IPS-15b (cell line): ENCODE measurements at regions not wholly inside any gene's neighbourhood (a gene's known extent, or its start where the extent isn't known, plus 50 kb on each side); places are given as distances from the start of the nearest gene placed in this dataset.

Experiments
- H3K27me3 ChIP-seq: one replicate; pipeline ENCODE4 v1.6.1; 2013; ENCODE audit warnings: low read length; ENCODE audit not compliant: control insufficient read depth, insufficient read depth
- H3K36me3 ChIP-seq: one replicate; pipeline ENCODE4 v1.6.1; 2013; ENCODE audit warnings: low read length; ENCODE audit not compliant: control insufficient read depth, insufficient read depth
- H3K4me1 ChIP-seq: one replicate; pipeline ENCODE4 v1.6.1; 2013; ENCODE audit warnings: mild to moderate bottlenecking, low read length; ENCODE audit not compliant: control insufficient read depth, insufficient read depth
- H3K4me3 ChIP-seq: one replicate; pipeline ENCODE4 v1.5.1; 2013; ENCODE audit warnings: low read depth, low read length
- H3K9ac ChIP-seq: one replicate; pipeline ENCODE4 v1.6.1; 2013; ENCODE audit warnings: low read depth, mild to moderate bottlenecking, low read length
- H3K9me3 ChIP-seq: one replicate; pipeline ENCODE4 v1.6.1; 2013; ENCODE audit warnings: mild to moderate bottlenecking, low read length; ENCODE audit not compliant: control insufficient read depth, insufficient read depth

DNA sequence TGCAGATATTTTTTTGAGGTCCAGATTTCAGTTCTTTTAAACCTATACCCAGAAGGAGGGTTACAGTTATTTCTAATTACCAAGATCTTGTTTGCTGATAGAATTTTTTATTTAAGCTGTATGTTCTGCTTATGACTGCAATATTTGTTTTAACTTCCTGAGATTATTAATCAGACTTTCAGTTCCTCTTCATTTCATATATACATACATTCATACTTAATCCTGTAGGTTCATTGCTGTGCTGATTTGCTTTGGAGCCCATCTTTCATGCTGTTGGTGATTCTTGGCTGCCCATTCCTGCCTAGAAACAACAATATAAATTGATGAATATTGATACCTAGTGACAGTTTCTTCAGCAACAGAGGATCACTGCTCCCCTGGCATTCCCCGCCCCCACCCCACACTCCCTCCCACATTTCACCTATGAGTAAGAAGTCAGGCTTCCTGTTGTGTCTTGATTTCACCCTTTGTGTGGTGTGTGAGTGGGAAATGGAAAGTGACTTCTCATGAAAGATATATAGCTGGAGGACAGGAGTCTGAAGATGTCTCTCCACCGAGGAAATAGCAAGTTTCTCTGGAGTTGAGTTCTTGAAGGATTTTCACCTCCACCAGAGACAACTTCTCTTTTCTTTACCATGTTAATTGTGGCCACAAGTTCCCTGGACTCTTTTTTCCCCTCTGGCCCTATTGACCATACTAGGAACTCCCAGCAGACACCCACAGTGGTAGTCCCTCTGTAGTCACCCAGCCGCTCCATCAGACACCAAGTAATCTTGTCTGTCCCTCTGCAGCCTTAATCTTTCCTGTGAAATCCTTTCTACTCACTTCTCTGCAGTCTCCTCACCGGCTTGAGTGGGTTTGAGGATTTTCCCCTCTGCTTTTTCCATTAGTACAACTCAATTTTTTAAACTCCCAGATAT lies 118.4 kb downstream of the ASB9 start:
- no peak overlapping the region for H3K9ac ChIP-seq
- H3K9me3 ChIP-seq: no peaks in the 10 kb centered on the region
- H3K27me3 ChIP-seq: no peaks in the 10 kb centered on the region

DNA sequence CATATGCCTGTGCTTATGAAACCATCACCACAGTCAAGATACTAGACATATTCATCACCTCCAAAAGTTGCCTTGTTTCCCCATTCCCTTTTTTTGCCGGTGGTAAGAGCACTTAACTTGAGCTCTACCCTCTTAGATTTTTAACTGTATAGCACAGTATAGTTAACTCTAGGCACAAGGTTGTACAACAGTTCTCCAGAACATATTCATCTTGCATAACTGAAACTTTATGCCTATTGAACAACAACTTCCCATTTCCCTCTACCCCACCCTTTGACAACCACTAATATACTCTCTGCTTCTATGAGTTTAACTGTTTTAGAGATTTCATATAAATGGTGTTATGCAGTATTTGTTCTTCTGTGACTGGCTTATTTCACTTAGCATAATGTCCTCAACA lies 119.3 kb downstream of the ASB9 start:
- no peaks in the 10 kb centered on the region for H3K27me3 ChIP-seq
- no peaks in the 10 kb centered on the region for H3K4me1 ChIP-seq
- H3K36me3 ChIP-seq: no peaks in the 10 kb centered on the region
- H3K4me3 ChIP-seq: no peak overlapping the region
- H3K9me3 ChIP-seq: no peaks in the 10 kb centered on the region
- H3K9ac ChIP-seq: no peak overlapping the region

More for the DNA sequence above, 118.4 kb downstream of the ASB9 start:
- Histone ChIP-seq H3K4me1 (no peaks in the 10 kb centered on the region), H3K4me3 (no peak overlapping the region), H3K36me3 (no peaks in the 10 kb centered on the region)

DNA sequence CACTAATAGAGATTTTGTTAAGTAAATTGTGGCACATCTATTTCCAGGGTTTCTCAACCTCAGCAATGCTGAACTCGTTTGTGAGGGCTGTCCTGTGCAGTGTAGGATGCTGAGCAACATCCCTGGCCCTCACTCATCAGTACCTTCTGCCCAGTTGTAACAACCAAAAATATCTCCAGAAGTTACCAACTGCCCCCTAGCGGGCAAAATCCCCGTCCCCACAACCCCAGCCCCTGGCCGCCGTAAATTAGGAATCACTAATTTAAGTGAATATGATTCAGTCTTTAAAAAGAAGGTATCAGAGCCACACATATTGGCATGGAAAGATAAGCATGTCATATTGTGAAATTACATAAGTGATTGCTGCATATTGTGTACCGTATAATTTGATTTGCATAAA lies 123.4 kb downstream of the ASB9 start:
- Histone ChIP-seq H3K27me3 (no peaks in the 10 kb centered on the region), H3K4me3 (no peak overlapping the region), H3K9ac (no peak overlapping the region), H3K4me1 (no peaks in the 10 kb centered on the region), H3K9me3 (no peaks in the 10 kb centered on the region), H3K36me3 (no peaks in the 10 kb centered on the region)

DNA sequence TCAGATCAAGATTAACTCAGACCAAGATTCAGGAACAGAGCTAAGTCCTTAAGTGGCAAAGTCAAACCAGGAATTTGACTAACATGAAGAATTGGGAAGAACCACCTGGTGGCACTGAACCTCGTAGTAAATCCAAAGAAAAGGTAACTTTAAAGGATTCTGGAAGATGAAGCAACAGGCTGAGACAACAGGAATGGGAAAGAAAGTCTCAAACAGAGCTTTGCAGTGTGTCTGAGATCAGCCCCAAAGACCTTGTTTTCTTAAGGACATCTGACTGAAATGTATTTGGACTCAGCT lies 126.1 kb downstream of the ASB9 start:
- H3K4me3 ChIP-seq: no peak overlapping the region
- H3K9me3 ChIP-seq: no peaks in the 10 kb centered on the region
- H3K9ac ChIP-seq: no peak overlapping the region
- no peaks in the 10 kb centered on the region for H3K36me3 ChIP-seq
- no peaks in the 10 kb centered on the region for H3K4me1 ChIP-seq
- no peaks in the 10 kb centered on the region for H3K27me3 ChIP-seq

DNA sequence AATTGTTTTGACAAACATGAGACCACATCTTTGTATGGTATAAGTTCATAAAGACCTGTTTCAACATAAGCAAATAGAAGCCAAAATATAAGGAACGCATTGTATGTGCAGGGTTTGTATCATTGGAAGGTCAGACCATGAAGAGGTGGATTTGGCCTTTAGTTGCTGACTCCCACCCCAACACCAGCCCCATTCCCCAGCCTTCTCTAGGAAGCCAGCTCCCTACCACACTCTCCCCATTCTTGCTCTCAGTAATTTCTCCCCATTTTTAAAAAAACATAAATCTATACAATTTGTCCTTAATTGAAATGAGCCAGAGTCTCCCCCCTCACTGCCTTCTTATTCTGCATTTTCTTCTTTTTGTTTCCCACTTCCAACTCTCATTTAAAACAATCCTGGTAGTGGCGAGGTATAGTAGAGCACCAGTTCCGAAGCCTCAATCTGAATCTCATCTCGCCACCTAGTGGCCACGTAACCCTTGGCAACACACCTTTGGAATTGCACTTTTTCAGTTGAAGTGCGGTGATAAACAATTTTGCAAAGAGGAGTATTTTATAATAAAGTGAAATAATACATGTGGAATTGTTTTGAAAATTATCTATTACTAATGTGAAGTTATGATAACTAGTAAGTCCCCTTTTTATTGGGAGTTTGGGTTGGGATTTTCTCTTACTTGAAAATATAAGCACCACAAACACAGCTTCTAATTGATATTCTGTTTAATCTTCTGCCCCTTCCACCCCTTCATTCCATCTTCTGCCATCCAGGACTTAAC lies 126.6 kb downstream of the ASB9 start:
- no peaks in the 10 kb centered on the region for H3K9me3 ChIP-seq
- no peaks in the 10 kb centered on the region for H3K27me3 ChIP-seq
- H3K36me3 ChIP-seq: no peaks in the 10 kb centered on the region
- no peak overlapping the region for H3K9ac ChIP-seq
- no peaks in the 10 kb centered on the region for H3K4me1 ChIP-seq
- H3K4me3 ChIP-seq: no peak overlapping the region

DNA sequence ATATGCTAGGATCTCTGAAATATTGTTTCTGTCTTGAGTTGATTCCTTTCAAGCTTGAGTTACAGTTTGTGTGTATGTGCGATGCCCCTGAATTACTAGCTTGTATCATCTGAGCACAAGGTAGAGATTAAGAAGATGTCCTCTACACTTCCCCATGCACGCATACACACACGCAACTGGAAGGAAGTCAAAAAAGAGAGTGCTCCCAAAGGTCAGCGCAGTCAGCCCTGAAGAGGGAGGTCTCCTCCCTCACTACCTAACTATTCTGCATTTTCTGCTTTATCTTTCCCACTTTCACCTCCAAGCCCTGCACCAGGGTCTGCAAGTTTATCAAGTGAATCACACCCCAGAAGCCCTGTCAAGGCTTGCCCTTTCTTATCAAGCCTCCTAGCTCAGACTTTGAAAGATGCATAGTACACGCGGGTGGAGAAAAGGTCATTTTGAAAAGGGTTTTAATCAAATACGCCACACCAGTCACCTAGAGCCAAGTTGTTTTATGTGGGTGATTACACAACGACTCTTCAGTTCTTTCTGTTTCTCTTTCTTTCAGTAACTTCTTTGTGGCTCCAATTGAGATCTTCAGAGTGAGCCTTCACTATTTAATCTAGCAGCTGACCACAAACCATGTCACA lies 127.7 kb downstream of the ASB9 start:
- H3K36me3 ChIP-seq: no peaks in the 10 kb centered on the region
- no peaks in the 10 kb centered on the region for H3K4me1 ChIP-seq
- no peaks in the 10 kb centered on the region for H3K27me3 ChIP-seq
- H3K4me3 ChIP-seq: no peak overlapping the region
- no peak overlapping the region for H3K9ac ChIP-seq
- H3K9me3 ChIP-seq: no peaks in the 10 kb centered on the region

DNA sequence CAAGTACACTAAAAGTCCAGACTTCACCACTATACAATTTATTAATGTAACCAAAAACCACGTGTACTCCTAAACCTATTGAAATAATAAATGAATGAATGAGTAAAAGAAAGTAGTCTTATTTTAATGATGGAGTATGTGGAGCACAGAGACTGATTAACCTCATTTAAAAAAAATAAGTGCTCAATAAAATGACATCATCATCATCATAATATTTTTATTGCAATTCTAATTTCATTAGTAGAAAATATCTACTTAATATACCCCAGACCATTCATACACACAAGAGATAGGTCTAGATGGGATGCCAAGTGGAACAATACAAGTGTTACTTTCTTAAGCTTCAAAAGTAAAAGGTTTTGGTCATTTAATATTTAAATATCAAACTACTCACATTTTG lies 133.1 kb downstream of the ASB9 start:
- no peaks in the 10 kb centered on the region for H3K27me3 ChIP-seq
- no peaks in the 10 kb centered on the region for H3K4me1 ChIP-seq
- H3K9ac ChIP-seq: no peak overlapping the region
- no peaks in the 10 kb centered on the region for H3K36me3 ChIP-seq
- H3K4me3 ChIP-seq: no peak overlapping the region
- H3K9me3 ChIP-seq: no peaks in the 10 kb centered on the region

DNA sequence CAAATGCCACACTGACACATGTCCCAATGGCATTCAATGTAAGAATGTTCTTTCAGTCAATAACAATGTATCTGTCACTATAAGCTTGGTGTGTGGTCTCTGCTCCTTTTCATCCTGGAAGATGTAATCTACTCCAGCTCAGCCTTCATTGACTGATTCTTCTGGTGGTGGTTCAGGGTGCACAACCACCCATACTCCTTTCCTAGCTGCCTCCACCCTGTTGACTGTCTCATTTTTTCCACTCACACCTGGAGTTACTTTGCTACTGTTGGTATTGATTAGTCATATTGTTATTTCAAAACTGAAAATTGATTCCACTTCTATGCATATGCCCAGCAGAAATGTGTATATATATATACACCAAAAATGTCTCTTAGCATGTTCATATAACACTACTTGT lies 140.5 kb downstream of the ASB9 start:
- Histone ChIP-seq H3K27me3 (no peaks in the 10 kb centered on the region), H3K4me1 (no peaks in the 10 kb centered on the region), H3K9ac (no peak overlapping the region), H3K4me3 (no peak overlapping the region), H3K9me3 (no peaks in the 10 kb centered on the region), H3K36me3 (no peaks in the 10 kb centered on the region)

DNA sequence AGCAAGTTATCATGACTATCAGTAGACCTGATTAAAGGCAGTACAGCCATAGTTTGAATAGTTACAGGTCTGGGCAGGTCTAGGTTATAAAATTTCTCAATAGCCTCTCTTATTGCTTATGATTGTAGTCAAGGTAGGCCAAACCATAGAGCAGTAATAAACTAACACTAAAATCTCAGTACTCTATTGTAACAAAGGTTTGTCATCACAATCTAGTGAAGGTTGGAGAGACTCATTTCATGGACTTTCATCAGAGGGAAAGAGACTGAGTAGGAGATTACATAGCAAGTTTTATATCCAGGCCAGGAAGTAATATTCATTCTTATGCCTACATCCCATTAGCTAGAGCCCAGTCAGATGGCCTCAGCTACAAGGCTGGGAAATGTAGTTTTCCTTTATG lies 141.0 kb downstream of the ASB9 start:
- H3K27me3 ChIP-seq: no peaks in the 10 kb centered on the region
- H3K36me3 ChIP-seq: no peaks in the 10 kb centered on the region
- H3K4me1 ChIP-seq: no peaks in the 10 kb centered on the region
- H3K9ac ChIP-seq: no peak overlapping the region
- no peak overlapping the region for H3K4me3 ChIP-seq
- H3K9me3 ChIP-seq: no peaks in the 10 kb centered on the region

DNA sequence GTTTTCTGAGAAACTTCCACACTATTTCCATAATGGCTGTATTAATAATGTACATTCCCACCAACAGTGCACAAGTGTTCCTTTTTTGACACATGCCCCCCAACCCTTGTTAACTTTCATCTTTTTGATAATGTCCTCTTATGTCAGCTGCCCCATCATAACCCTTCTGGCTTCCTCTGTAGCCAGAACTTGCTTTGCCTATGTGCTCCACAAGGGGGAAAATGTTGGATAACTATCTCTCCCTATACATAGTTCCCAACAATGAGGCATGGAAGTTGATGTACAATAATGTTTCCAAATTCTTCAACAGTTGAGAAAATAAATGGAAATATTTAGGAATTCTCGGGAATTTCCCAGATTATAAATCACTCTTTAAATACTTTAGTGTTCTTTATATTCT lies 142.9 kb downstream of the ASB9 start:
- no peak overlapping the region for H3K9ac ChIP-seq
- no peaks in the 10 kb centered on the region for H3K36me3 ChIP-seq
- H3K4me3 ChIP-seq: no peak overlapping the region
- no peaks in the 10 kb centered on the region for H3K4me1 ChIP-seq
- no peaks in the 10 kb centered on the region for H3K9me3 ChIP-seq
- H3K27me3 ChIP-seq: no peaks in the 10 kb centered on the region

DNA sequence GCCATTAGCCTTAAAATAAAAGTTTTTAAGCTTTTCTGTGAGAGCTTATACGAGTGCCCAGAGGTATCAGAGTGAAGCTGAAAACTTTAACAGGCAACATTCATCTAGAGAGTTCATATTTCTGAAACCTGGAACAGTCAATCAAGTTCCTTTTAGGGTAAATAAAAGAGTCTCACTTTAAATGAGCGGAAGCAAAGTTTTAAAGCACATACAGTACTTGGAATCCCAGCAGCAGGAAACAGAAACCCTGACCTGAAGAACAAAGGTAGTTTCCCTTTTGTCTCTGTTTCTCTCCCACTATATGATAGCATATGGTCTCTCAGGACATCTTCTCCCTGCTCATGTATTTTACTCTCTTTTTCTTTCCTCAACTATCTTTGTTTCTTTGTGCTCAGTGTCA lies 153.0 kb downstream of the ASB9 start:
- H3K9me3 ChIP-seq: no peaks in the 10 kb centered on the region
- no peaks in the 10 kb centered on the region for H3K27me3 ChIP-seq
- H3K36me3 ChIP-seq: no peaks in the 10 kb centered on the region
- no peak overlapping the region for H3K9ac ChIP-seq
- H3K4me3 ChIP-seq: no peak overlapping the region
- H3K4me1 ChIP-seq: peaks cover 9% of the 10 kb centered on the region
